Adrenal gland (tissue), 9 donors: ENCODE measurements at regions not wholly inside any gene's neighbourhood (a gene's known extent, or its start where the extent isn't known, plus 50 kb on each side); places are given as distances from the start of the nearest gene placed in this dataset.

Source experiments
- DNase-seq, 7 donors: peaks; one replicate each; pipeline ENCODE4 v3.0.0-alpha.2; 2019 to 2020
- H3K27ac ChIP-seq, 5 donors: fragments of 200-600 bp; sonication (generic) in 4 of 5; 1 replicate in 3 of 5; 2 replicates in 2 of 5; pipeline versions ENCODE4 v1.5.1 to v1.8.0; 2016 to 2020; ENCODE audit warnings: mild to moderate bottlenecking in 1 of 5
- H3K27me3 ChIP-seq: fragments of 200-600 bp; 2 replicates; pipeline ENCODE4 v1.8.0; 2021
- H3K36me3 ChIP-seq, 2 donors: fragments of 200-600 bp; replicated peaks in 1 of 2; 1 replicate in 1 of 2; 2 replicates in 1 of 2; pipeline versions ENCODE4 v1.5.1 to v1.8.0; 2018 to 2022
- H3K4me1 ChIP-seq, 2 donors: fragments of 200-600 bp; replicated peaks in 1 of 2; 1 replicate in 1 of 2; 2 replicates in 1 of 2; pipeline versions ENCODE4 v1.5.1 to v1.8.0; 2018 to 2021
- H3K4me3 ChIP-seq, 4 donors: fragments of 200-600 bp; sonication (generic) in 3 of 4; one replicate each; pipeline ENCODE4 v1.5.1; 2016 to 2018
- H3K9me3 ChIP-seq, 3 donors: fragments of 200-600 bp; sonication (generic) in 1 of 3; replicated peaks in 1 of 3; 1 replicate in 2 of 3; 2 replicates in 1 of 3; pipeline versions ENCODE4 v1.5.1 to v1.8.0; 2016 to 2021
- POLR2A ChIP-seq, 2 donors: fragments of 450-650 bp; IDR thresholded peaks; one replicate each; pipeline ENCODE4 v1.6.1; 2017; ENCODE audit warnings: antibody characterized with exemption in 2 of 2, mild to moderate bottlenecking in 2 of 2, moderate library complexity in 1 of 2
- WGBS, 4 donors: extraction: QIAGEN DNeasy Blood & Tissue Kit in 2 of 4; methylation state at CpG; one replicate each; pipeline versions ENCODE4 v1.1.5 to v1.1.7; 2013 to 2017; 5-methylcytosine and 5-hydroxymethylcytosine counted together
- intact Hi-C, 2 donors: fragments of 100-400 bp; cut with DNase I; formaldehyde crosslinking; loops; one replicate each; pipeline versions ENCODE4 v1.14.1 to v1.15.0; 2022 to 2023
- TF ChIP-seq, protein P1 (sequence below), 6 experiments: fragments of 450-650 bp in 4 of 6; fragments of 200-600 bp in 2 of 6; sonication (generic) in 1 of 6; IDR thresholded peaks; 1 replicate in 5 of 6; 2 replicates in 1 of 6; pipeline versions ENCODE4 v1.5.1 to v1.8.0; 2016 to 2021; ENCODE audit warnings: antibody characterized with exemption in 6 of 6, mild to moderate bottlenecking in 2 of 6, moderate library complexity in 1 of 6
- donor health status: healthy with polysubstance abuse.
- donor health status: Bipolar disorder and iron deficiency.
- donor health status: DM: yes; HTN: yes; CAD: no.
- donor health status: DM: no; HTN: no; CAD: no.
- donor health status: DM: no; HTN: no; CAD: no.

DNA sequence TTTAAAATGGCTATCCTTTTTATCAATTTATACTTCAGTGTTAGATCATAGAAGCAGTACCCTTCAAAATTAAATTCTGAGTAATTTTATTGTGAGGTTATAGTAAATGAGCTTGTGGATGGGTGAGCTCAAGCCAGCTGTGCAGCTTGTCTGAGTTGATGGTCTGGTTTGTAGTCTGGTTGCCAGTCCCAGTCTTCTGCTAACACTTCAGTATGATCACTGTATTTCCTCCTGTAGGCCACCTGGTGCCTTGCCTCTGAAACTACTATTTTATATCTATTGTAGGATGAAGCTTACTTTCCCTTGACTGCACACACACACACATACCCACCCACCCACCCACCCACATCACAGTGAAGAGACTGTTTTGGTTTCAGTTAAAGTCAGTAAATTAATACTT is 496.4 kb downstream of the PCNX1 start:
- no peak overlapping the region for H3K27ac ChIP-seq
- TF ChIP-seq, protein P1, sequence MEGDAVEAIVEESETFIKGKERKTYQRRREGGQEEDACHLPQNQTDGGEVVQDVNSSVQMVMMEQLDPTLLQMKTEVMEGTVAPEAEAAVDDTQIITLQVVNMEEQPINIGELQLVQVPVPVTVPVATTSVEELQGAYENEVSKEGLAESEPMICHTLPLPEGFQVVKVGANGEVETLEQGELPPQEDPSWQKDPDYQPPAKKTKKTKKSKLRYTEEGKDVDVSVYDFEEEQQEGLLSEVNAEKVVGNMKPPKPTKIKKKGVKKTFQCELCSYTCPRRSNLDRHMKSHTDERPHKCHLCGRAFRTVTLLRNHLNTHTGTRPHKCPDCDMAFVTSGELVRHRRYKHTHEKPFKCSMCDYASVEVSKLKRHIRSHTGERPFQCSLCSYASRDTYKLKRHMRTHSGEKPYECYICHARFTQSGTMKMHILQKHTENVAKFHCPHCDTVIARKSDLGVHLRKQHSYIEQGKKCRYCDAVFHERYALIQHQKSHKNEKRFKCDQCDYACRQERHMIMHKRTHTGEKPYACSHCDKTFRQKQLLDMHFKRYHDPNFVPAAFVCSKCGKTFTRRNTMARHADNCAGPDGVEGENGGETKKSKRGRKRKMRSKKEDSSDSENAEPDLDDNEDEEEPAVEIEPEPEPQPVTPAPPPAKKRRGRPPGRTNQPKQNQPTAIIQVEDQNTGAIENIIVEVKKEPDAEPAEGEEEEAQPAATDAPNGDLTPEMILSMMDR (IDR thresholded peaks at IDR 0.05): peak in 1 of 6 experiments; percentile 24
- TF ChIP-seq POLR2A (IDR thresholded peaks at IDR 0.05): no peak
- peak in 1 of 7 donors; percentile 57 for DNase-seq
- intact Hi-C loops: no loop called here
- no peak overlapping the region for H3K4me3 ChIP-seq
- no peaks in the 10 kb centered on the region for H3K36me3 ChIP-seq
- peaks cover 4 to 26% of the 10 kb centered on the region in 2 donors for H3K4me1 ChIP-seq
- H3K27me3 ChIP-seq: no peaks in the 10 kb centered on the region
- no peaks in the 10 kb centered on the region for H3K9me3 ChIP-seq

DNA sequence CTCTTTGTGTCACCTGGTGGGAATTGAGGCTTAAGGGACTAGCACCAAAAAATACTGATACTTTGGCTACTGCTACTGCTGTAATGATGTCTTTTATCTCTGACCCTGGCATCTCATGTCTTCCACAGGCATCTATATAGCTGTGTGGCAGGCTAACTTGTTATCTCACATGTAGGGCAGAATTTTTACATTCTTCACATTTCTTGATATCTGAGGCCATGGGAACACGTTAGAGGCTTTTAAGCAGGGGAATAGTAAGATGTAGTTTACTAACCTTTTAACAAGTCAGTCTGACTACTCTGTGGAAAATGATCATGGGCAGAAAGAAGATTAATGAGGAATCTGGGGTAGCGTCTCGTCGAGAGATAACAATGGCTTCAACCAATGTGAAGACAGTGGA is 498.4 kb downstream of the PCNX1 start:
- 90 to 96% (median 95%) methylated on average over 4 of the region's 4 CpGs for WGBS, 4 donors
- intact Hi-C loops: no loop called here
- Histone ChIP-seq H3K27ac (no peak overlapping the region), H3K4me1 (peaks cover 4 to 28% of the 10 kb centered on the region in 2 donors), H3K4me3 (no peak overlapping the region), H3K9me3 (no peaks in the 10 kb centered on the region), H3K27me3 (no peaks in the 10 kb centered on the region), H3K36me3 (no peaks in the 10 kb centered on the region)
- no peak for DNase-seq
- TF ChIP-seq, protein P1 (IDR thresholded peaks at IDR 0.05): no peak
- no peak for TF ChIP-seq POLR2A (IDR thresholded peaks at IDR 0.05)

DNA sequence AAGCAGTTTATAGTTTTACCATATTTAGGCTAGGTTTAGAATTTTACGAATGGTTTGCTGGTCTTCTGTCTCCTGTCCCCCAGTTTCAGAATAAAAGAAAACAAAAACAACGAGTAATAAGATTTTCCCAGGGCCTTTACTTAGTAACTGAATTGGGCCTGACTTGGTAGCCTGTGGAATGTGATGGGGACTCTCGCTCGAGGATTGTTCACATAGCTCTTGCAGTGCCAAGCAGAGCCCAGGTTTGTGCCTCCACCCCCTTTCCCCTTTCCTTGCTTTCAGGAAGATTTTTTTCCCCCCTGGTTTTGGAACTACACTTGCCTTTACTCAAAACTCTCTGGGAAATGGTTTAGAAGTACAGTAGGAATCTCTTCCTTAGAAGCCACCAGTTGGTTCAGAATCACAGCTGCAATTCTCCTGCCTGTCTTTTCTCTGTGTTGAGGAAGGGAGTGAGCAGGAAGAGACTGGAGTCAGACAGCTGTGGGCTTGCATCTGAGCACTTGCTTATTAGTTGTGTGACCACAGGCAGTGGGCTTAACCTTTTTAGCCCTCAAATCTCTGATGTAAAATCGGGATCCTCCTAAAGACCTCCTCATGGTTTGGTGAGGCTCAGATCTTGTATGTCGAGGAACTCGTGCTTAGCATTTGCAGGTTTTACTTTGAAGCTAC is 501.2 kb downstream of the PCNX1 start:
- H3K9me3 ChIP-seq: no peaks in the 10 kb centered on the region
- no peaks in the 10 kb centered on the region for H3K36me3 ChIP-seq
- H3K4me1 ChIP-seq: peaks cover 7 to 17% of the 10 kb centered on the region in 2 donors
- intact Hi-C loops: no loop called here
- TF ChIP-seq POLR2A (IDR thresholded peaks at IDR 0.05): no peak
- TF ChIP-seq, protein P1 (IDR thresholded peaks at IDR 0.05): no peak
- H3K27ac ChIP-seq: no peak overlapping the region
- 90 to 93% (median 92%) methylated on average over 7 of the region's 7 CpGs for WGBS, 4 donors
- no peak for DNase-seq
- no peak overlapping the region for H3K4me3 ChIP-seq
- H3K27me3 ChIP-seq: no peaks in the 10 kb centered on the region

DNA sequence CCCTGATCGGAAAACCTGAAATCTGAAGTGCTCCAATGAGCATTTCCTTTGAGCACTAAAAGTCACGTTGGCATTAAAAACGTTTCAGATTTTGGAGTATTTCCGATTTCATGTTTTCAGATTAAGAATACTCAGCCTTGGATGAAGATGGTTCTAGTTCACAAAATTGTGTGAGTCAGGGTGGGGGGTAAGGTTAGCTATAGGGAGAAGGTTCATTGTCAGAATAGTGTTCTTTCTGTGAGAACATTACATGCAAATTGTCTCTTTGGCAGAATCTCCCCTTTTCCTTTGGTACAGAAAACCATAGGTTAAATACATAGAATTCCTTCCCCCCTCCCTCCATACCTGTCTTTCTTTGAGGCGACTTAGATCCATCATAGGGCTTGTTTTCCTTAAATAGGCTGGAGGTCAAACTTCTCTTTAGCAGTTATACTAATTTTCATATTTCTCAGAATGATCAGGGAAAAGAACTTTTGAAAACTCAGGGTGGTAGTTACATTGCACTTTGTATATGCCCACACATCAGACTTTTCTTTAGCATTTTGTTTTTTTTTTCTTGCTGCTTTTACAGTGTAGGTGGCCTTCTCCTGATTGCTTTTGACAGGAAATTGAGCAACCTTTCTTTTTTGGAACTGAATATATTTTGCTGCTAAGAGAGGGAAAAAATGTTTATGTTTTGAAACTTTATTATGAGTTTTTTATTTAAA is 503.5 kb downstream of the PCNX1 start:
- Histone ChIP-seq H3K36me3 (no peaks in the 10 kb centered on the region), H3K27ac (no peak overlapping the region), H3K27me3 (no peaks in the 10 kb centered on the region), H3K9me3 (no peaks in the 10 kb centered on the region), H3K4me1 (peaks cover 7 to 29% of the 10 kb centered on the region in 2 donors), H3K4me3 (no peak overlapping the region)
- no peak for TF ChIP-seq POLR2A (IDR thresholded peaks at IDR 0.05)
- TF ChIP-seq, protein P1 (IDR thresholded peaks at IDR 0.05): no peak
- intact Hi-C loops: no loop called here
- WGBS, 4 donors: 85 to 90% (median 87%) methylated on average over 5 of the region's 5 CpGs
- DNase-seq: no peak
